Esophagus muscularis mucosa (tissue), 3 donors: ENCODE measurements at regions not wholly inside any gene's neighbourhood (a gene's known extent, or its start where the extent isn't known, plus 50 kb on each side); places are given as distances from the start of the nearest gene placed in this dataset.

Experiments
- POLR2A ChIP-seq: fragments of 450-650 bp; IDR thresholded peaks from one replicate; pipeline ENCODE4 v1.6.1; 2017; ENCODE audit warnings: antibody characterized with exemption, moderate library complexity, mild to moderate bottlenecking, low read depth
- POLR2AphosphoS5 ChIP-seq, 2 donors: sonication (generic); formaldehyde crosslinking; IDR thresholded peaks; one replicate each; pipeline ENCODE4 v1.6.1; 2017; ENCODE audit warnings: antibody characterized with exemption in 2 of 2
- TF ChIP-seq, protein P1 (sequence below), 3 experiments: fragments of 200-600 bp in 2 of 3; fragments of 450-650 bp in 1 of 3; sonication (generic) in 2 of 3; IDR thresholded peaks; one replicate each; pipeline ENCODE4 v1.5.1; 2017 to 2019; ENCODE audit warnings: antibody characterized with exemption in 3 of 3, mild to moderate bottlenecking in 2 of 3, moderate library complexity in 1 of 3

DNA sequence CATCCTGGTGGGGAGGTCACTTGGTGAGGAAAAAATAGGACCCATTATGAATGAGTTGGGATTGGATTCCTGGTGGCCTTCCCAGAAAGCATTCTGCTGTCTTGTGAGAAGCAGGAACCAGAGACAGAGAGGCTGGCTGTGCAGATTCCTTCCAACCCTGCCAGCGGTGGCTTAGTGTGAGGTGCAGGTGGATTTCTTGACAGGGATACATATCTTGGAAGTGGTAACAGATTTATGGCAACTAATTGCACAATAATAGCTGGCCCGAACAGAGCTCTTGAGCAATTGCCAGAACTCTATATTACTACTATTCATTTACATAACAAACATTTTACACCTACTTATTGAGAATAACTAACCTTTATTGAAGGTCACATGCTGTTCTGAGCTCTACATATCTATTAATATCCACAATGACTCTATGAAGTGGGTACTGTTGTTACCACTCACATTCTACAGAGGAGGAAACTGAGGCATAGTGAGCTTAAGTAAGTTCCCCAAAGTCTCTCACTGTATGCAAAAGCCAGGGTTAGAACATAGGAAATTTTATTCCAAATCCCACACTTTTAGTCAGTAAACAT, 173.9 kb upstream of the SERP2 start:
- TF ChIP-seq POLR2A (no peak), POLR2AphosphoS5 (IDR thresholded peaks at IDR 0.05) (peak; percentile 80 to 81)
- TF ChIP-seq, protein P1, sequence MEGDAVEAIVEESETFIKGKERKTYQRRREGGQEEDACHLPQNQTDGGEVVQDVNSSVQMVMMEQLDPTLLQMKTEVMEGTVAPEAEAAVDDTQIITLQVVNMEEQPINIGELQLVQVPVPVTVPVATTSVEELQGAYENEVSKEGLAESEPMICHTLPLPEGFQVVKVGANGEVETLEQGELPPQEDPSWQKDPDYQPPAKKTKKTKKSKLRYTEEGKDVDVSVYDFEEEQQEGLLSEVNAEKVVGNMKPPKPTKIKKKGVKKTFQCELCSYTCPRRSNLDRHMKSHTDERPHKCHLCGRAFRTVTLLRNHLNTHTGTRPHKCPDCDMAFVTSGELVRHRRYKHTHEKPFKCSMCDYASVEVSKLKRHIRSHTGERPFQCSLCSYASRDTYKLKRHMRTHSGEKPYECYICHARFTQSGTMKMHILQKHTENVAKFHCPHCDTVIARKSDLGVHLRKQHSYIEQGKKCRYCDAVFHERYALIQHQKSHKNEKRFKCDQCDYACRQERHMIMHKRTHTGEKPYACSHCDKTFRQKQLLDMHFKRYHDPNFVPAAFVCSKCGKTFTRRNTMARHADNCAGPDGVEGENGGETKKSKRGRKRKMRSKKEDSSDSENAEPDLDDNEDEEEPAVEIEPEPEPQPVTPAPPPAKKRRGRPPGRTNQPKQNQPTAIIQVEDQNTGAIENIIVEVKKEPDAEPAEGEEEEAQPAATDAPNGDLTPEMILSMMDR (IDR thresholded peaks at IDR 0.05), result no peak
